G401 (cell line): ENCODE measurements at regions not wholly inside any gene's neighbourhood (a gene's known extent, or its start where the extent isn't known, plus 50 kb on each side); places are given as distances from the start of the nearest gene placed in this dataset.

Source experiments
- DNase-seq: peaks from one replicate; pipeline ENCODE4 v3.0.0-alpha.2; 2015; ENCODE audit warnings: low spot score
- in situ Hi-C: cut with HindIII; loops from 2 replicates; pipeline ENCODE4 v1.10.0; 2016; ENCODE audit warnings: low sequenced_read_pairs, mixed read lengths

DNA sequence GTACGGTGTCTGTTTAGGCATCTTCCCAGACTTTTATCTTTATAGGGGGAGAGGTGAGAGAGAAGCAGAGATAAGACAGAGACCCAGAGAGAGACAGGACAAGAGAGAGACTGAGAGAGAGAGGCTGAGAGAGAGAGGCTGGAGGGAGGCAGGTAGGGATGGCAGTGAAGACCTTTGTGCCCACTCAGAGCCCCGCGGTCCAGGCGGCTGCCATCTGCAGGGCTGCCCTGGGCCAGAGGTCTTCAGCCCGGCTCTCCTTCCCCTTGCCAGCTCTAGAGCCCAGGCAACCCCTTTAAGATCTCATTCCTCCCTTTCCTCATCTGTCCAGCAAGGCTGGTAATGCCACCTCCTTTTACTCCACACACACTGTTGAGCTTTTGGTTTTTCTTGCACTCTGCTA, 610.0 kb downstream of the GALR1 start:
- DNase-seq, result no peak
- in situ Hi-C loops, result no loop called here

DNA sequence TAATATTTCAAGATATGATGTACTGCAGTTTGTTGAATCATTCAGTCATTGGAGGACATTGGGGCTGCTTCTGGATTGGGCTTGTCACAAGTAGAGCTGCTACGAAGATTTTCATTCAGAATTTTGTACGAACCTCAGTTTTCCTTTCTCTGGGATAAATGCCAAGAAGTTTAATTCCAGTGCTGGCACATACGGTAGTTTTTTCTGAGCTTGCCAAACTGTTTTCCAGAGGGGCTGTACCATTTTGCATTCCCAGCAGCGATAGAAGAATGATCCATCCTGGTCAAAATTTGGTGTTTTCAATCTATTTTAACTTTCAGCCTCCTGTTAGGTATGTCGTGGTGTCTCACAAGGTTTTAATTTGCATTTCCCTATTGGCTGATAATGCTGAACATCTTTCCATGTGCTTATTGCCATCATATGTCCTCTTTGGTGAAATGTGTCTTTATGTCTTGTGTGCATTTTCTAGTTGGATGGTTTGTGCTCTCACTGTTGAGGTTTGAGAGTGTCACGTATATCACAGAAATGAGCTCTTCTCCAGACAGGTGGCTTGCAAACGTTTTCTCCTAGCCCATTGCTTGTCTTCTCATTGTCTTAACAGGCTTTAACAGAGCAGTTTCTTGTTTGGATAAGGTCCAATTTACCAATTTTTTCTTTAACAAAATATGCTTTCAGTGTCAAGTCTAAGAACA, 612.6 kb downstream of the GALR1 start:
- in situ Hi-C loops, result no loop called here
- no peak for DNase-seq

GRCh38 chr18:77865853-77866252, 616.2 kb downstream of the GALR1 start:
- no peak for DNase-seq
- in situ Hi-C loops, result no loop called here

DNA sequence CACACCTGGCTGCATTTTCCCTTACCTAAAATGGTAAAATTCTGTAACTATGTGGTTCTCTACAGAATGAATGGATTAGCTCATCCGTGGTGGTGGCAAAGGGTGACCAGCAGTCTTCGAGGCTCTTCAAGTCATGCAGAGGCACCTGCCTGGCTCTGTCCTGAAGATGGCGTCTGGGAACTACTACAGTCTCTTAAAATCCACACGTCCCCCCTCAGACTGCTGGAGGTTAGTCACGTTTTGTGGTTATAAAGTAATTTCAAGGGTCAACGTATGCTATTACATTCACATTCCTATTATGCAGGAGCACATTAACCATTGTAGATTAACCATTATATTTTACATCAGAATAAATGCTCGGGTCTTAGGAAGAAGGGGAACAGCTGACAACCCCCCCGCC, 616.7 kb downstream of the GALR1 start:
- no peak for DNase-seq
- in situ Hi-C loops, result no loop called here

DNA sequence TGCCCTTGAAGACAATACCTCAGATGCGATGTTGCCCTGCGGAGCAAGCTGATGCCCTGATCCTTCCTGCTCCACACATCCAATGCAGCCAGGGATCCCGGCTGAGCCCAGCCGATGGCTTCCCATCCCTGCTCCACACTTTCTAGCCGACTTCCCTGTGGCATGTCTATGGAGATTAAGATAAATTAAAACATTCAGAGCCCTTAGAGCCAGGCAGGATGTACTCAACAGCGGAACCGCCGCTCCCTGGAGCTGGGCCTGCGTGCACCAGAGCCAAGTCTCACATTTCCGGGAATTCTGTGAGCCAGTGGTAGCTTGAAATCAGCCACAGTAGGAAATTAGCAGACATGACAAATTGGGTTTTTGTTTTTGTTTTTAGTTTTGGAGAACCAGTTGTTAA, 620.6 kb downstream of the GALR1 start:
- DNase-seq, result no peak
- in situ Hi-C loops, result no loop called here

DNA sequence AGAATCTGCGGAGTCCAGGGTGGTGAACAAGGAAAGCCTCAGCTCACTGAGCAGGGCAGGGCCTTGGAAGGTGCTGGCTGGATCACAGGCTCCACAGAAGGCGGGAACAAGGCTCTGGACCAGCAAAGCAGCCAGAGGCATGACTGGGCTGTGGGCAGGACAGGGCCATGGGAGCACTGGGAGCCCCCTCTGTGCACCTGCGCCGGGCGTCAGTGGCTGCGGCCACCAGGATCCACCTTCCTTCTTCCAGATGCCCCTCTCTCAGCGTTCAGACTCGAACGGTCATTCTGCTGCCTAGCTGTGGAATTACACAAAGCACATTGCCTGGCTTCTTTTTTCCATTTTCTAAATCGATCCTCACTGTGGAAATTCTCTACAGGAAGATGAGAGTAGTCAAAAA, 621.2 kb downstream of the GALR1 start:
- DNase-seq, result no peak
- in situ Hi-C loops, result no loop called here

DNA sequence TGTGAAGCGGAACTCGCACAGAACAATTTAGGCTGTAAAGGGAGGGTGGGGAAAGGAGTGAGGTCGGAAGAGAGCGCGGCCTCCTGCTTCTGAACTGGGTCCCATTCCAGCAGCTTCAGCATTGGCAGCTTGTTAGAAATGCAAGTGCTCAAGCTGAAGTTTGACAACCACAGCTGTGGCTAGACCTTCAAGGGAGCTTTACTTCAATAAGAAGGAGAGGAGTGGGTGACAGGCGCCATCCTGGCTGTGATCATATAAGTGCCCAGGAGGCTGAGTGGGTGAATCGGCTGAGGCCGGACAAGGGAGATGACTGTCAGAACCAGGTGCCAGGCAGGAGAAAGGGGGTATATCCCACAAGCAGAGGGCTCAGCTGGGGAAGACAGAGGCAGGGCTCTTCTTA, 622.5 kb downstream of the GALR1 start:
- in situ Hi-C loops, result no loop called here

DNA sequence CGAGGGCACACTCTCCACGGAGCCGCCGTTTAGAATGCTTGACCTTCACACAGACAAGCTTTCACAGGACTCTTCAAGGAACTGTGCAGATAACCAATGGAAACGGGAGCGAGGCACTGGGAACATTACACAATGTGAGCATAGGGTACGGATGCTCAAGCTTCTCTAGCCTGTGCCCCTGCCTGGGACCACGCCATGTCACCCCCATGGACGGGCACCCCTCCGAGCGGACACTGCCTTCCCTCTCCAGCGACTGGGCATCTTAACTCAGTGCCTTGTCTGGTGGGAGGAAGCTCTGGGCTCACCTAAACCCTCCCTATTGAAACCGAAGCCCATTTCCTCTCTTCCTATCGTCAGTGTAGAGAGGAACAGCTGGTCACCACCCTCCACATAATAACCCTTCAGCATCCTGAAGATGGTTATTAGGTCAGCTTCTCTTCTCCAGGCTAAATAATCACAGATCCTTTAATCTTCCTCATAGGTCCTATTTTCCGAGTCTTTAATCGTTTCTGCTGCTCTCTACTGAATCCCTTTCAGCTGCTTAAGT, 626.7 kb downstream of the GALR1 start:
- in situ Hi-C loops, result no loop called here
- DNase-seq, result no peak

More for the DNA sequence above, 622.5 kb downstream of the GALR1 start:
- DNase-seq, result no peak

DNA sequence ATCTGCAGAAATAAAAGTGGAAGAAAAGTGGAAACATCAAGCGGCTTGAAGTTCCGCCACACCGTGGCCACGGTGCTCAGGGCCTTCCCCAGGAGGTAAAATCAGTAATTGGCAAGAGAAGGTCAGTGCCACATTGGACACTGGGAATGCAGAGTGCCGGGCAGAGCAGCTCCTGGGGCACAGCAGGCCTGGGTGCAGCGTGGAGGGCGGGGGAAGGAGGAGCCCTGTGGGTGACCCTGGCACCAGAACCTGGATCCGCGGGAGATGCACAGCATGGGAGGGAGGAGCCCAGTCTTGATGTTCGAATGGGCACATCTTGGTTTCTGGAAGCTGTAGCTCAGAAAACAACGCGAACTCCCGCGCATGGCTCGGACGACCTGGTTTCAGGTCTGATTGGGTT, 630.2 kb downstream of the GALR1 start:
- no peak for DNase-seq
- in situ Hi-C loops, result no loop called here

DNA sequence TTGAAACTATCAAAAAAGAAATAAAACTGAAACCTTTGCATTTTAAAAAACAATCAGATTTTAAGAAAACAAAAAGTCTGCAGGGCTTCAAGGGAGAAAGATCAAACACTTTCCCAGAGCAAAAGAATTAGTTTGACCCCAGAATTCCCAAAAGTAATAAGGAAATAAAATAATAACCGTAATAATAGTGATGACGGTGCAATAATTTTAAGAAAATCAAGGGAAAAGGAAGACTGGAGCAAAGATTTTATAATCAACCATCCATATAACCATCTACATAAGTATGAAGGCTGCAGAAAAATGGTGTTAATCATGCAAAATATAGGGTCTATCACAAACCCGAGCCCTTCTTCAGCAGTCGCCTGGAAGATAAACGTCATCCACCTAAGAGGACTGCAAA, 634.8 kb downstream of the GALR1 start:
- in situ Hi-C loops, result no loop called here

DNA sequence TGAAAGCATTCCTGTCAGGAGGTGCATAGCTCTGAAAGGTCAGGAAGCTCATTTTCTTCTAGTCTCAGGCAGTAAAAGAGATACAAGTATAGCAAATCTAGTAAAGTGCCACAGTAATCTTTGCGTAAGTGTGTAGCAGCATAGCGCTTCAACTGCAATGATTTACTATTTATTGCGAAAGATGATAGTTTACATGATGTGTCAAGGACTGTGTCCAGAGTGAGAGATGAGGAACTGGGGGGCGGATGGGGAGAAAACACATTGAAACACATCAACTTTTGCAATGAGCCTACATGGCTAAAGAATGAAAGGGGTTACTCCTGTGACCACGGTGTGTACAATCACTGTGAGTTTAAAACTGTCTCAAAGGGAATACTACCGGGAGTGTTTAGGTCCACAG, 644.4 kb downstream of the GALR1 start:
- DNase-seq, result no peak
- in situ Hi-C loops, result no loop called here

More for the DNA sequence above, 634.8 kb downstream of the GALR1 start:
- DNase-seq, result no peak

DNA sequence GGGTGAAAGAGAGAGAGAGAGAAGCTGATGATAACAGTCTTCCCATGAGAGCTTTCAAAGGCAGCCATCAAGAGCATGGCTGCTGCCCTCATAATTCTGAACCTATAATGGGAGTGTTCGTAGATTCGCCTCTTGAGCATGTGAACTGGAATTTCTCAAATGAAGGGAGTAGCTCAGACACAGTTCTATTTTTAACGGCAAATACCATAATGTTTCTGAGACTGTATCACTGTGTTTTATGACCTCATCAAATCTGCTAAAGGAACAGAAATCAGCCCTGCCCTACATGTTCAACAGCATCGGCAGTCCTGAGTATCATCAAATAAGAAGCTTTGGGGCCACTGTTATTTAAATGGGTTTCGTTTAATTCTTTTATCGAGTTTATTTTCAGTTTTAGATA, 645.6 kb downstream of the GALR1 start:
- in situ Hi-C loops, result no loop called here
- DNase-seq, result no peak

DNA sequence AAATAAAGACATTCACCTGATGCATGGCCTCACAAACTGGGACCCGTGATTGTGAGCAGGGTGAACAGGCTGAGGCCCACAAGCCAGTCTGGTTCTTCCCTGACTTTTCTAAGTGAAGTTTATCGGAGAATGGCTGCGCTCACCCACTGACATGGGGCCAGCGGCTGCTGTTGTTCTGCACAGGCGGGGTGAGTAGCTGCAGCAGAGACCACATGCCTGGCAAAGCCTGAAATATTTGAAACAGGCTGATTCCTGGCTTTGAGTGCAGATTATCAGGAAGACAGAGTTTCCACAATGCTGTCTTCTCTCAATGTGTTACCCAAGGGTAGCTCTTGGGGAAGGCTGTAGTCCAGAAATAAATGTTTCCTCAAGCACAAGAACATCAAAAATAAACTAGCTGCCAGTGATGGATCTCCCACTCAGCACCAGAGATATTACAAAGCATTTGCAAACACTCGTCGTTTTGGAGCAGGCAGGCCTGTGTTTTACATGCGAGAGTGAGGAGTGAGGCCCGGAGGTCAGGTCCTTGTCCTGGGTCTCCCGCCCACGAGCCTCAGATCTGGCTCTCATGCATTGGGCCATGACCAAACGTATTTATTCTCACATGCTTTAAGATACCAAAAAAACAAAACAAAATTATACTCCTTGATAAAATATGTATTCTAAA, 647.1 kb downstream of the GALR1 start:
- no peak for DNase-seq
- in situ Hi-C loops, result no loop called here

GRCh38 chr18:77897606-77898005, 648.0 kb downstream of the GALR1 start:
- DNase-seq, result no peak
- in situ Hi-C loops, result no loop called here

- in situ Hi-C loops, result no loop called here
- DNase-seq, result peak; percentile 2
Observed at GRCh38 chr18:77899972-77900754, 650.5 kb downstream of the GALR1 start.

DNA sequence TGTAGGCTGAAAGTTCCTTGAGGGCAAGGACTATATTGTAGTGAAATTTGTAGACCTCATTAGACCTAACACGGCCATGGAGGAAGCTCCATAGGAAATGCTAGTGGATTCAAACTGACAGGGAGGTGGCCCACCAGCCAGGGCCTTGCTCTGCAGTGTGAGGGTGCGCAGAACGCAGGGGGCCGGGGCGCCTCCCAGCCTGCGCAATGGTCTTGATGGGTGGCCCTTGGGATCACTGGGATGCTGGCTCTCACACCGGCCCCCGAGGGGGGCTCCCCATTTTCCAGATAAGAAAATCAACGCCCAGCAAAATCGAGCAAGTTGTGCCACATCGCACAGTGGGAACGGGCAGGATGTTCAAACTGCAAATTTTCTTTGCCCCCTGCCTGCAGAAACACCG, 655.4 kb downstream of the GALR1 start:
- in situ Hi-C loops, result no loop called here
- DNase-seq, result no peak

DNA sequence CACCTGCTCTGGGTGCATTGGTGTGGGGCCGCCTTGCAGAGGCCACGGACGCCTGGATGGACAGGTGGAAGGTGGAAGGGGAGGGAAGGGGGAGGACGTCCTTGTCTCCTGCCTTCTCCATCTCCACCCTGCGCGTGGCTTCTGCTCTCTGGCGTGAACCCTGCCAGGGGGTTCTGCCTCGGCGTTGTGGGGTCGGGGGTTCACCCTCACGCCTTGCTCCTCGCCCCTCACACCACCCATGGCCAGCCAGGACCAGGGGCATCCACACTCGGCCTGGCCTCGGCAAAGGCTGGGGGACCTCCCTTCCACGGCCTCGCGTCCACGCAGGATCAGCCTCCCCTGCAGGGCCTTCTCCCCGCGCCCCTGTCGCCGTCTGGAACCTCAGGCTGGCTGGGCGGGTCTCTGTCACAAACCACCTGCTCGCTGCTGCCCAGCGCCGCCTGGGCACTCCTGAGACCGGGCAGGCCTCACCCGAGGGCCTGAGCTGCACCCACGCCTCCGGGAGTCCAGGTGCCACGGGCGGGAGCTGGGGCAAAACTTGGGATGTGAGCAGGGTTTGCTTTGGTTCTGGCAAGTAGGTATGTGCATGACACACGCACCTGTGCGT, 655.9 kb downstream of the GALR1 start:
- in situ Hi-C loops, result no loop called here
- no peak for DNase-seq

GRCh38 chr18:77906103-77906892, 656.6 kb downstream of the GALR1 start:
- in situ Hi-C loops, result no loop called here
- no peak for DNase-seq

- in situ Hi-C loops, result no loop called here
Observed at GRCh38 chr18:77910347-77910746, 660.7 kb downstream of the GALR1 start.

More at GRCh38 chr18:77910347-77910746, 660.7 kb downstream of the GALR1 start:
- DNase-seq, result no peak
